OCI-M1 (cell line): ENCODE measurements at regions not wholly inside any gene's neighbourhood (a gene's known extent, or its start where the extent isn't known, plus 50 kb on each side); places are given as distances from the start of the nearest gene placed in this dataset.
"Not testable (repeated sequence)": the region's sequence is repeated elsewhere in the genome, so short reads cannot be mapped to it uniquely, and the experiment has no call there.

Experiments
- DNase-seq: peaks from one replicate; lab custom pipeline; 2025; lab: John Stamatoyannopoulos, UW

DNA sequence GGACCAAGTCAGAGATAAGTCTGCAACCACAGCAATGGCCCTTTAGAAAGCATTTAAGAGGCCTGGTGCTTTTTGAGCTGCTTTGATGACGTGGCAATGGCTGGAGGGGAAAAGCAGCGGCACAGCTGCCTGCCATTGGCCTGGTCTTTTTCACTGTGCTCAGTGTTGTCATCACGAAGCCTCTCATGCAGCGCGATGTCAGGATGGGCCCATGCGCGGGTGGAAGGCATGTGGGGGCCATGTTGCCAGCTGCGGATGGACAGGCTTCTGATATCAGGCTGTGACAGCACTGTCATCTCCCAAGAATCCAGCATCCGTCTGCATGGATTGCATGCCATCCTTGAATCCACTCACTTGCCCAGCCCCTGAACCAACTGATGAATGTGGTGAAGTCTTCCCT is 204.5 kb downstream of the ACKR3 start:
- no peak for DNase-seq

DNA sequence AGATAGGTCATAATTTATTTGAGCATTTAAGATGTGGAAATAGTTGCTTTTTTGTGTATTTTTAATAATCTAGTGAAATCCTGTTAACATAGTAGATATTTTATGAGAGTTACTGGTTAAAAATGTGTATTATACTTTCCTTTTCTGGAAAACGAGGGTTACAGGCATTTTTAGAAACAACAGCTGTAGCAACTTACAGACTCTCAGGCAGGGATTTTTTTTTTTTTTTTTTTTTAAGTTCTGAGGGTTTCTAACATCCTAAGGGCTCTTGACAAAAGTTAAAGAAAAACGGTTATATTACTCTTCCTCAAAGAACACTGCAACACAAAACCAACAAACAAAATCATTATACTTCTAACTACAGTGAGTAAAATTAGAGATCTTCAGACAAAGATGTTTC is 205.9 kb downstream of the ACKR3 start:
- DNase-seq, result no peak

DNA sequence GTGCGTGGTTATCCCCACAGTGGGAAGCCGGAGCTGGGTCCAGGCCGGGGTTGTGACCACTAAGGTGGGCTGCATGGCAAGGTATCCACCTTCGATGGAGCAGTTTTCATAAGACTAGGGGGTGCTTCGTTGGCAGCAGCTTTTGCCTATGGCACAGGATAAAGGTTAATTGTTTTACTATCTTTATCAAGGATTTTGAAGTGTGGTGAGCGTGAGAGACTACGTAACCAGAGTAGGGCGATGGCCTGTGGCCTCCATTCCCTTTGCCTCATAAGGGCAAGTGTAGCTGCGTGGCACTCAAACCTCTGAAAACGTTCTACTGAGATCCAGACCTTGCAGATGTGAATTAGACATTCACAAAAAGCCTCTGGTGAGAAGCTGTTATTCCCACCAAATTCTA is 206.6 kb downstream of the ACKR3 start:
- no peak for DNase-seq

DNA sequence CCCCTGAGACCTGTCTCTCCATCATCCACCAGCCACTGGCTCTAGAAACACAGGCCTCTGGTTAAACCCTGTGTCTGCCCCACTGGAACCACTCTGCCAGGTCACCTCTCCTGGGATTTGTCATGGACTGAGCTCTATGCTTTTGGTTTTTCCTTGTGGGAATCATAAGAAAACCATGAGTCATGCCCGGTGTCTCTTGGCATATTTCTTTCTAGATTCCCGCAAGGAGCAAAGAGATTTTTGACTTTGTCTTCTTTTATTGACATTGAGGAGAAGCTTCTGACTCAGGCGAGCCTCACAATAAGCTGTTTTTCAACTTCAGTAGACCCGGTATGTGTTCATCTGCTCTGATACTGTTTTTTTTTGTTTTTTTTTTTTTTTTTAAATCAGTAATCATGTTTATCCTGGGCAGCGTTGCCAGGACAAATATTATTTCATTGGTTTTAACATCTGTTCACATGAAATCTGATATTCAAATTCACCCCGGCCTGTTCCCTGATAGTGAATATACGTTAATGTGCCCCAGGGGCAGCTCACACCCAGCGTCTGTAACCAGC is 207.1 kb downstream of the ACKR3 start:
- DNase-seq, result no peak

DNA sequence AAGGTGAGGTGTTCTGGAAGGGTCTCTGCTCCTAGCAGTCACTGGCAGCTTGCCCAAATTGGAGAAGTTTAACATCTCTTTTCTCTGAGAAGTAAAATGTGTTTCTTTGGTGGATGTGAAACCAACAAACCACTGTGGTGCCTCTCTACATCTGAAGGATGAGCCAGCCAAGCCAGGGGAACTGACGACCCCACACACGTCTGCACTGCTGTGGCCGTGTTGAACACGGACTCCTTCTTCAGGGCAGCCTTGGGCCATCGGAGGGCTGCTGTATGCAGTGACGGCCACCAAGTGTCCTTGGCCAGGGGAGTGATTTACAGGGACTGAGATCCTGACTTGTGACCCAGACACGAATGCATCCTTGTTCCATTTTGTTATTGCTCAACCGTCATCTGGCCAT is 207.8 kb downstream of the ACKR3 start:
- no peak for DNase-seq

DNA sequence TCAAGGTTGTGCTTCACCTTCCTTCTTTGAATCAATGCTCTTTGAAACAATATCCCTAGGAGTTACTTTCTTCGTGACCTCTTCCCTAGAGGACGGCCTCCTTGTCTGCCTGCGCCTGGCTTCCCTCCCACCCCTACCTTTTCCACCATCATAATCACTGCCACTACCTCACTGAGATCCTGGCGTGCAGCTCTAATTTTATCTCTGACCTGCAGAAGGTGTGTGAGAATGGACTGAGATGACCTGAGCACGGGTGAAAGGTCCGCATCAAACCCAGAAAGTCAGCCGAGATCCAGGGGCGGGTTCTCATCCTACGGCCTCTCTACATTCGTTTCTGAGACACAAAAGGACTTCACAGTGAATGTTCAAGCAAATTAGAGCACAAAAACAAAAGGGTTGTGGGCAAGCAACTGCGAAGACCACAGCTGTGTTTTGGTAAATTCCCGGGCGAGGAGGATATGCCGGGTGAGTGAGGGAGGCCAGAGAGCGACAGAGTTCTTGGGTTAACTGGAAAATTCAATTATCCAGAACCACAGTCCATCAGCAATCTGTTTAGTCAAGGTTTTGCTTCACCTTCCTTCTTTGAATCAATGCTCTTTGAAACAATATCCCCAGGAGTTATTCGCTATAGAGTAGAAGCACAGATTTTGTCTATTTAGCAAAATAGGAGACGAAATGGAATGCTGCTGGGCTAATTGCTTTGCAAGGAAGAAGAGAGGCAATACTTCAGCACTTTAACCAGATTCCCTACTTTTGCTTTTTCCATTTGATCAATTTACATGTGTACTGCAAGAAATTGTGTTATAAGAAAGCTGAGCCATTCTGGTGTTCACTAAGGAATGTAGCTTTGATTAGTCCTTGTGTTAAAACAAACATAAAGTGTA is 212.6 kb downstream of the ACKR3 start:
- no peak for DNase-seq

DNA sequence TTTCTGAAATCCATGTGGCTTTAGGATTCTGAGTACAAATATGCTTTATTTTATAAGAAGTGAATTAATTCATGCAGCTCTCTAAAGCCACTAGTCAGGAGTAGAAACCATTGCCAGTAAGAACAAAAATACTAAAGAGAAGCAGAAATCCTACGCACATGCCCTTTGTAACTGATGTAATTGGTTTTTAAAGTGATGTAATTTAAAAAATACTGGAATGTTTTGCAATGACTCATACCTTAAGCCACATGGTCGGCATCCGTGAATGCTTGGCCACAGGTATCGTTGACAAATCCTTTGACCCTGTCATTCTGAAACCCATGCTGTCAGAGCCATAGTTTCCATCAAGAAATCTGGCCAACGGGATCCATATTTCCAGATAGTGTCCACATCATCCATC is 213.3 kb downstream of the ACKR3 start:
- no peak for DNase-seq

DNA sequence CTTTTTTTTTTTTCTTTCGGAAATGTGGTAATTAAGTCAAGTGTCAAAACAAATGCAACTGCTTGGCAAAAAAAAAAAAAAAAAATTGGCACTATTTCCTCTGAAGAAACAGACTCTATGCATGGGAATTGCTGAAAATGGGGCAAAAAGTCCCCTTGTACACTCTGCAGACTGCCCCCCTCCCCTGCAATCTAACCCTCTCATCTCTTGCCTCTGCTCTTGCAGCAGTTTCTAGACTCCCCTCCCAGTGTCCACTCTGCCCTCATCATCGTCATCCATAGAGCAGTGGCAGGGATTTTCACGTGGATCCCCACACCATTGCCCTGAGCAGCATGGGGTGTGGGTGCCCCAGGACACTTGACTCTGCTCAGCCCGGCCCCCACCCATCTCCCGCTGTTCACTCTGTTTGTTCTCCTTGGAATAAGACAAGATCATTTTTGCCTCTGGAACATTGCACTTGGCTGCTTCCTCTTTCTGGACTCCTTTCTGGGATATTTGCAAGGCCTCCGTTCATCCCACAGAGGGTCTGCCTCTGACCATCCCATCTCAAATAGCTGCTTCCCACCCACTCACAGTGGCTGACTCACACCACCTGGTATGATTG is 213.9 kb downstream of the ACKR3 start:
- no peak for DNase-seq

DNA sequence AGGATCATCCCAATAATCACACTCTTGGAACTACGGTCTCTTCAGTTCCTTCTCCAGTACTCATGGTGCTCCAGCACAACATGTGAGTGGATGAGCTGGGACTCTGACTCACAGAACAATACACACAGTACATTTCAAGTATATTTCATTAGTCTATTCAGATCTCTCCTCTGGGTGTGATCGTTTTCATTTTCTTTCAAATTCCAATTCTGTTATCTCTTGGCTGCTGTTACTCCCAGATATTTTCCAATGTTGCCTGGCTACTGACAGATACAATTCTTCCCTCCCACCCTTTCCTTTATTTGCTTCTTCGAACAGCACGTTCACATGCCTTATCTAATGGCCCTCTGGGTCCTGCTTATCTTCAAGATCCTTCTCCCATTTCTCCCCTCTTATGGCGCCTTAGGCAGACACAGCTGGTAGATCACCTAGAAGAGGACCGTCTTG is 216.0 kb downstream of the ACKR3 start:
- DNase-seq, result no peak

DNA sequence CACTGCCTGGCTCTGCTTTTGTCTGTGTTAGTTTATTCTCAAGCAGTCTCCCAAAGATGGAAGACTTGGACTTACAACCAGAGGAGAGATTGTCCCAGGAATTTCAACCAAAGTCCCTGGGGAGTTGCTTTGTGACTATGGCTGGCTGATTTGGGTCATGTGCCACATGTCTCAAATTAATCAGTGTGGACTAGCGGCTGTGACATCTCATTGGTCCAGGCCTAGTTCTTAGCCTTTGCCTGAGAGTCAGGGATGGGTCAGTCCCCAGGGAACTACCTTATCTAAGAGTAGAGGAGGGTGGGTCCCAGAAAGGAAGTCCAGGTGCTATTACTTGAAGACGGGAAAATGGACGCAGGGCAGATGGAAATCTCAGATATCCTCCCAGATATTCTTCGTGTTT is 217.1 kb downstream of the ACKR3 start:
- no peak for DNase-seq

DNA sequence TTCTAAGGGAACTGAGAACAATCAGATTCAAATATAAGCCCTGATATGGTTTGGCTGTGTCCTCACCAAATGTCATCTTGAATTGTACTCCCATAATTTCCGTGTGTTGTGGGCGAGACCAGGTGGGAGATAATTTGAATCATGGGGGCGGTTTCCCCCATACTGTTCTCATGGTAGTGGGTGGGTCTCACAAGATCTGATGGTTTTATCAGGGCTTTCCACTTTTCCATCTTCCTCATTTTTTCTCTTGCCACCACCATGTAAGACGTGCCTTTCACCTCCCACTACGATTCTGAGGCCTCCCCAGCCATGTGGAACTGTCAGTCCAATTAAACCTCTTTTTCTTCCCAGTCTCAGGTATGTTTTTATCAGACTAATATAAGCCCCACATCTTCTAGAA is 217.8 kb downstream of the ACKR3 start:
- not testable (repeated sequence) for DNase-seq

DNA sequence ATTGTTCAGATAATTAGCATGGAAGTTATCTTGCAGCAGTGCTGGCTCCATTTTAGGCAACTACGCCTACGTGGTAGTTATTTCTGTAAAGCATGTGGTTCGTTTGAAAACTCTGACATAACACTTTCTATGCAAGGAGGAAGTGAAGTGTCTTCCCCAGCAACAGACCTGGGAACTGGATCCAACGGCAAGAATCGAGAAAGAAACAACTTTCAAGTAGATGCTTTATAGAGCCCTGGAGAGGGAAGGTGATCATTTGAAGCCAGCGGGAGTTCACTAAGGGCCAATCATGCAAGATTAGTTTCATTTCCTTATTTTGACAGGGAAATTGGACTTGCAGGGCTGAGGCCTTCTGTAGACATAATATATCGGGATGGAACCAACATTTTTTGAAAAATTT is 218.3 kb downstream of the ACKR3 start:
- no peak for DNase-seq

DNA sequence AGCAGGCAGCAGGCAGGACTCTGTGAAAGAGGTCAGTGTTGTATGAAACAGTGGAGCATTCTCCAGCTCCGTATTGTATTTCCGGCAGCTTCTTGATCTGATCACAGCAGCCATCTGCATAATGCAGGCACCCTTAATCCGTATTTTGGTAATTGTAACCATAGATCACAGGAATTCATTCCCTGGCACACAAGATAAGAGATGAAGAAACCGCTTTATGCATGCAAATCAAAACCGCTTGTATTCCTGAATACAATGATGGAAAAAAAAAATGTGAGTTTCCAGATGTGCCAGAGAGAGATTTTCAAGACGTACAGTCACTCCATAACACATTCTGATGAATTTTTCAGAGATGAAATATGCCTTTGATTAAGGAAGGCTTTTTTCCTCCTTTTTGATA is 221.3 kb downstream of the ACKR3 start:
- DNase-seq, result no peak

DNA sequence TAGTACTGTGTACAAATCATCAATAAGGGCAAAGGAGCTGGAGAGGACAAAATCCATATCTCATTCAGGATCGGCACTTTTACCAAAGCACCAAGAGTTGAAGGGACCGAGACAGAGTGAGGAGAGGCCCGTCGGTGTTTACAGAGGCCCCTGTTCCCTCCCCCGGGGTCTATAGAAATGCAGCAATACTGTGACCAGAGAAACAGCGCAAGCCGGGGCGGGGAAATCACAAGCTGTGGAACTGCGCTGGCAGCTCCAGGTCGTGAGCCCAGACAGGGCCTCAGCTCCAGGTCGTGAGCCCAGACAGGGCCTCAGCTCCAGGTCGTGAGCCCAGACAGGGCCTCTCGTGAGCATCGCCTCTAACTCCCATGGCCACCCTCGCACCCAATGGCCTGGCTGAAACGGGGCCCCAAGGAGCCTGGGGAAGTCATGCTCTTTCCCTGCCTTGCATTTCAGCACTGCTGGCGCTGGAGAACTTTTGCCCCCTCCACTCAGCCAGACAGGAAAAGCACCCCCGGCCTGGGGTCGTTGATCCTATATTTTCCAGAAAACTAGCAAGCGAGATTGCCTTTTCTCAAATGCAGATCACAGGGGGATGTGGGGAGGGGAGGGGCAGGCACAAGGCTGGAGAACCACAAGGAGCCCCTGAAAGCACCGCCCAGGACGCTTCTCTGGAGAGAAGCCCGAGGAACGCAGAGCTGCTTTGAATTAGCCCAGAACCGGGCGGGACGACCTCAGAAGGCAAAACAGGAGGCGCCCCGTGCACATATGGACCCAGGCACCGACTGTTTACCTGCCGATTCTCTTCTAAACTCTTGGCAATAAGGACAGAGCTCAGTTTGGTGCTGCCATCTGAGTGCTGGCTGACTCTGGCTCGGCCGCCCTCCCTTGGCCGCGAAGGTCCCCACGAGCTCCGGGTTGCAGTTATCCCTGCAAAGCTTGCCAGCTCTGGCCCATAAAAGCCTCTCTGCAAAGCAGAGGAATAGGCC is 223.7 kb downstream of the ACKR3 start:
- no peak for DNase-seq

DNA sequence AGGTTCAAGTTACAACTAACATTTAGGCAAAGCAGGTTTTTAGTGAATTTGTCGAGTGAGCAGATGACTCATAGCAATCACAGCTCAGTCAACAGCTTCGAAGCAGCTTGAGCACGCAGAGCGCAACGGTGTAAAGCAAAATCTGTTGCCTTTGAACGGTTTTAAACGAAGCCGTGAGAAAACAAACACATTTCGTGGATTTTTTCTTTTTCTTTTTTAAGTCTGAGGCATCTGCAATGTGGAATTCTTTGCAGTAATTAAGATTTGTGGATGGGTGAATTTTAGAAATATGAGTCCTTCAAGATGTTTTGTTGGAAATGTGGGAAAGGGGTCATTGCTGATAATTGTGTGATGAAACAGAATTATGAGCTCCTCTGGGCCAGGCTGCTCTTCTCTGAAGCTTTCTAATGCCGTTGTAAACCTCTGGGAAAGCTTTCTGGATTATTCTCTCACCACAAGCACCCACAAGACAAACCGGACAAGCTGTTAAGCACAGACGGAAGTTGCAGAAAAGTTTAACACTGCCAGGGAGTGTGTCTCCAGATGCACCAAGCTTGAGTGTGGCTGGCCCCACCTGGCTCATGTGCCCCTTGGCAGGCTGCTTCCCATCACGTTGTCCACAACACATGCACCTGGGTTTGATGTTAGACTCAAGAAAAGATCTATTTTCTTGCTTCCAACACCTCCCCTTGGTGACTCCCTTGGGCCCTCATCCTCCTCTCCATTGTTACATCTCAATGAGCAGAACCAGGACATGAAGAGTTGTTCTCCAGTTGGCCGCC is 224.7 kb downstream of the ACKR3 start:
- no peak for DNase-seq

DNA sequence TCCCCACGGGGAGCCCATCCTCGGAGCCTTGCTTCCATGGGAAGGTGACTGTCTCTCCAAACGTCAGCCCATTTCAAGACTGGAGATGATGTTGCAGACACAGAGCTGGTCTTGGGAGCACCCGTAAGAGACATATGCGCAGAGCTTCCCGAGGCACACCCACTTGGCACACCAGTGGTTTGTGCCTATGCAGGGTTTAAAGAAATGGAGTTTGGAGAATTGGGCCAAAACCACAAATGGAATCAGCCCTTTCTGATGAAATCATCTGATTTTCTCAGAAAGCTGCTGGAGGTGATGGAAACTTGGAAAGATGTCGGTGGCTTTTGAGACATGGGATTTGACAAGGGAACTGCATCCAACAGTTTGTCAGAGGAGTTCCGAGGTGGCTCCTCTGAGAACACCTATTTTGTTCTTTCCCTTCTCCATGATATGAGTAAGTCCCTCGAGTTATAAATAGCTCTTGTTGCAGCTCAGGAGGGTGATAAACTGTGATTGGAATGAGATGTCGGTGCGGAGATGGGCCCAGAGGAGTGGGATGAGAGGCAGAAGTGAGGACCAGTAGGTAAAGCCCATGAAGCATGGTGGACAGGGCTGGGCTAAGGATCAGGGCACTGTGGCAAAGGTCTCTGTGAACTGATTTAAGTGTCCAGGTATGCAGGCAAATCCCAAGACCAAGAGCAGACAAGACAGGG is 225.7 kb downstream of the ACKR3 start:
- DNase-seq, result no peak

DNA sequence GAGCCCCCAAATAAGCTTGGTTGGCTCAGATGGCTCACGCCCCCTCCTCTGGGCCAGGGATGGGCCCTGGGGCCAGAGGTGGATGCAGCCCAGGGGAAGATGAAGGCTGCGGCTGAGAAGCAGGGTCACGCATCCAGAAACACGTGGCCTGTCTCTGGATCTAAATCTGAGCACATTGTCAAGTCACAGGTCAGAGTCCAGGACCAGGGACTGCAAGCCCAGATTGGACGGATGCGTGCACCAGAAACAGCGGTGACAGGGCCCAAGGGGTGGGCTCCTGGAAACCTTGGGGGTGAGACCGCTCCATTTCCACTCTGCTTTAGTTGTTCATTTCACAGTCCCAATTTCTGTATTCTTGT is 226.2 kb downstream of the ACKR3 start:
- DNase-seq, result no peak

DNA sequence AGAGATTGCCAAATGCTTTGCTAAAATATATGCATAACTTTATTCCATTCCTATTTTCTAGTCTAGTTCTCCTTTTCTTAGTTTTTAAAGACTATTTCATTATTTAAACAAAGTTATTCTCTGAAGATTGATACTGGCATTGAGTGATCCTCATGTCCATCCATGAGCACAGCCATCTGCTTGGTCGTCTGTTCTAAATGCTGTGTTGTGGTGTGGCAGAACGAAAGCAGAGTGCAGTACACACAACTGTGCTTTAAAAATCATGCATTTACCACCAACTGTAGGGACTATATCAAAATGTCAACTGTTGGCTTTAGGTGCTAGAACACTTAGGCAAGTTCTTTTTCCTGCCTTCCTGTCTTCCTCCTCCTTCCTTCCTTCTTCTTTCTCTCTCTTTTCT is 226.6 kb downstream of the ACKR3 start:
- DNase-seq, result no peak

DNA sequence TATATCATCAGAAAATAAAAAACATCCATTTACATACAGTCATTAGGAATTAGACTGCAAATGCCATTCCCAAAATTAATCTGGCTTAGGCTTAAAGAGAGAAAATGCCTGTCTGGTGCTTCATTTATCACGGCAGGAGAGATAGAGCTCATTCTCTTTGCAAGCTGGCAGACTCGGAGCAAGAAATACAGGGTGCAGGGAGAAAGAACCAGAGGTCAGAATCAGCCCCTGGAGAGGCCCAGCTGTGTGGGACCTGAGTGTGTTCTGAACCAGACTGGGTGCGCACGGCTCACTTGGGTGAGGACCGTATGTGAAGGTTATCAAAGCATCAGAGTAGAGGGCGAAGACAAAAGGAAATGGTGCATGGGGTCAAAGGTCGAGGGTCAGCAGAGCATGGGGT is 227.8 kb downstream of the ACKR3 start:
- no peak for DNase-seq

DNA sequence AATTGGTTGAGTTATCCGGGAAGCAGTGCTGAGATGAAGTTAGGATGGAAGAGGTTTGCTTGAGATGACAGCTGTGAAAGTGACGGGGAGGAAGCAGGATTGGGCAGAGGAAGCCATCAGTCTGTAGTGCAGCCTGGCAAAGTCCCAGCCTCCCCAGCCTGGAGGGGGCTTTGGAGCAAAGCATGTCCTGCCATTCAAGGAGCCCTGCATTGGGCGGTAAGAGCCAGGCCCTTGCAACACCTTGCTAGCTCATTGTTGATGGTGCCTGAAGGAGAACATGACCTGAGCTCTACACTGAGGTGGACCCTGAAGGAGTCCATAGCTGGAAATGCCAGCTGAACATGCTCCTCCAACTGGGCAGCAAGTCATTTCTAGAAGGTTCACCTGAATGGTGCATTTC is 228.9 kb downstream of the ACKR3 start:
- no peak for DNase-seq
